K562 (cell line): ENCODE measurements at regions not wholly inside any gene's neighbourhood (a gene's known extent, or its start where the extent isn't known, plus 50 kb on each side); places are given as distances from the start of the nearest gene placed in this dataset.
A peak's percentile ranks its signal among the peaks of the same experiment; 100 is the strongest.

Source experiments
- ATAC-seq: fragments of 200-7000 bp; cut with Tn5 transposase; 3 replicates; pipeline ENCODE4 v1.9.1; 2020; ENCODE audit warnings: moderate library complexity
- BruUV-seq: library from RNA; stranded (reverse); fragments of 400-500 nt; replicated peaks from 2 replicates; lab custom pipeline; 2021; lab: Mats Ljungman, UMichigan
- CTCF ChIA-PET: fragments of 300-600 bp; formaldehyde crosslinking; extraction: SDS; loops from one replicate; lab custom pipeline; 2021; ENCODE audit warnings: low intra/inter-chr PET ratio; lab: Yijun Ruan, JAX
- POLR2A ChIA-PET: fragments of 300-600, 350-650 bp; sonication (Branson Sonifier 250); formaldehyde crosslinking; extraction: SDS; loops from one replicate; lab custom pipeline; 2021; ENCODE audit warnings: antibody characterized with exemption, inconsistent platforms; lab: Yijun Ruan, JAX
- DNase-seq, 4 experiments: peaks; one replicate each; pipeline versions ENCODE4 v3.0.0 to v3.0.0-alpha.2; 2011 to 2018; ENCODE audit warnings: low spot score in 3 of 4, mixed read lengths in 3 of 4; ENCODE audit errors: extremely low read depth in 1 of 4
- FAIRE-seq: peaks from 2 replicates; lab custom pipeline; 2011; peaks lifted over from hg19 to GRCh38; lab: Jason Lieb, UNC
- H2AFZ ChIP-seq: 2 replicates; pipeline ENCODE4 v1.6.0; 2011; ENCODE audit warnings: low read depth, low read length, control low read depth, inconsistent platforms
- H3K27ac ChIP-seq: fragments of 200-600 bp; 3 replicates; pipeline ENCODE4 v1.8.0; 2011; ENCODE audit warnings: low read depth, mild to moderate bottlenecking, control low read depth, inconsistent platforms, low read length, moderate library complexity, mixed read lengths; ENCODE audit errors: extremely low read depth
- H3K27me3 ChIP-seq, 2 experiments: fragments of 300-600 bp in 1 of 2; 2 replicates in 1 of 2; 3 replicates in 1 of 2; pipeline versions ENCODE4 v1.6.0 to v1.8.0; 2011; ENCODE audit warnings: inconsistent platforms in 2 of 2, low read length in 2 of 2, mild to moderate bottlenecking in 1 of 2, mixed read lengths in 1 of 2, moderate library complexity in 1 of 2; ENCODE audit not compliant: control insufficient read depth in 2 of 2, insufficient read depth in 2 of 2
- H3K36me3 ChIP-seq: fragments of 300-600 bp; 3 replicates; pipeline ENCODE4 v1.8.0; 2011; ENCODE audit warnings: mild to moderate bottlenecking, low read length, inconsistent platforms; ENCODE audit not compliant: control insufficient read depth, insufficient read depth
- H3K4me1 ChIP-seq, 2 experiments: fragments of 200-600 bp in 1 of 2; replicated peaks in 1 of 2; 2 replicates in 1 of 2; 3 replicates in 1 of 2; pipeline versions ENCODE4 v1.5.1 to v1.8.0; 2011; ENCODE audit warnings: inconsistent platforms in 2 of 2, low read length in 2 of 2, mild to moderate bottlenecking in 1 of 2, mixed read lengths in 1 of 2, moderate library complexity in 1 of 2; ENCODE audit not compliant: control insufficient read depth in 2 of 2, insufficient read depth in 2 of 2
- H3K4me2 ChIP-seq: 2 replicates; pipeline ENCODE4 v1.6.1; 2011; ENCODE audit warnings: low read length, control low read depth, inconsistent platforms, mixed read lengths; ENCODE audit not compliant: insufficient read depth
- H3K4me3 ChIP-seq: fragments of 200-600 bp; sonication (generic), shearing (Covaris generic); 2 replicates; pipeline ENCODE4 v1.5.1; 2016; ENCODE audit warnings: control low read depth, inconsistent platforms
- H3K79me2 ChIP-seq: fragments of 200-600 bp; 3 replicates; pipeline ENCODE4 v1.8.0; 2011; ENCODE audit warnings: low read length, inconsistent platforms; ENCODE audit not compliant: control insufficient read depth, insufficient read depth
- H3K9ac ChIP-seq, 2 experiments: 2 replicates each; pipeline versions ENCODE4 v1.6.0 to v1.6.1; 2011; ENCODE audit warnings: low read depth in 2 of 2, low read length in 2 of 2, control low read depth in 1 of 2, inconsistent platforms in 1 of 2, mild to moderate bottlenecking in 1 of 2, mixed read lengths in 1 of 2; ENCODE audit not compliant: insufficient read depth in 1 of 2
- H3K9me1 ChIP-seq: one replicate; pipeline ENCODE4 v1.6.0; 2011; ENCODE audit warnings: inconsistent platforms, mild to moderate bottlenecking, low read length, moderate library complexity; ENCODE audit not compliant: control insufficient read depth, insufficient read depth
- H3K9me3 ChIP-seq: replicated peaks from 2 replicates; pipeline ENCODE4 v1.5.1; 2011; ENCODE audit warnings: low read depth, low read length, inconsistent platforms; ENCODE audit not compliant: control insufficient read depth, insufficient read depth
- H4K20me1 ChIP-seq: replicated peaks from 2 replicates; pipeline ENCODE4 v1.6.1; 2011; ENCODE audit warnings: low read length, inconsistent platforms, mixed read lengths; ENCODE audit not compliant: control insufficient read depth, insufficient read depth
- CREB1 ChIP-seq, 2 experiments: sonication (generic) in 1 of 2; formaldehyde crosslinking in 1 of 2; IDR thresholded peaks; 2 replicates each; pipeline versions ENCODE4 v1.6.1 to v1.8.0; 2012 to 2022; ENCODE audit warnings: inconsistent platforms in 1 of 2, mild to moderate bottlenecking in 1 of 2, missing genetic modification reagents in 1 of 2, moderate library complexity in 1 of 2
- PHF21A ChIP-seq: fragments of 450-650 bp; IDR thresholded peaks from 2 replicates; pipeline ENCODE4 v1.6.1; 2017; ENCODE audit warnings: low read depth, borderline replicate concordance
- SP2 ChIP-seq: IDR thresholded peaks from 2 replicates; pipeline ENCODE4 v1.6.1; 2011; ENCODE audit warnings: mild to moderate bottlenecking, low read depth, low read length, moderate library complexity; ENCODE audit not compliant: poor library complexity, severe bottlenecking; ENCODE audit errors: extremely low read depth
- ZBTB12 ChIP-seq: fragments of 250-450 bp; sonication (Bioruptor Pico); IDR thresholded peaks from 2 replicates; pipeline ENCODE4 v1.4.0; 2020
- ZC3H4 ChIP-seq: sonication (generic); formaldehyde crosslinking; IDR thresholded peaks from 2 replicates; pipeline ENCODE4 v1.9.0; 2021; ENCODE audit warnings: missing genetic modification reagents, borderline replicate concordance
- ZFP36 ChIP-seq: fragments of 150-350 bp; IDR thresholded peaks from 2 replicates; pipeline ENCODE4 v1.6.1; 2018; ENCODE audit warnings: low read length, low read depth; ENCODE audit not compliant: partially characterized antibody
- ZNF586 ChIP-seq: fragments of 450-650 bp; formaldehyde crosslinking; conservative IDR thresholded peaks from 2 replicates; pipeline ENCODE4 v1.4.0; 2020; ENCODE audit warnings: mild to moderate bottlenecking, moderate library complexity
- WGBS: fragments of 100-300 bp; shearing (Covaris generic); methylation state at CpG from one replicate; pipeline ENCODE4 v1.1.6; 2016; ENCODE audit warnings: low coverage, mixed read lengths; ENCODE audit not compliant: insufficient coverage; ENCODE audit errors: missing lambda C conversion rate; 5-methylcytosine and 5-hydroxymethylcytosine counted together
- in situ Hi-C: fragments of 300-500 bp; cut with MboI; formaldehyde crosslinking; loops from 4 replicates; pipeline ENCODE4 v1.15.0; 2018; ENCODE audit warnings: inconsistent platforms, mixed read lengths
- intact Hi-C: fragments of 100-400 bp; cut with micrococcal nuclease; formaldehyde crosslinking; loops from 2 replicates; pipeline ENCODE4 v1.14.2; 2022
- TF ChIP-seq, protein P1 (sequence below): fragments of 150-350 bp; IDR thresholded peaks from 2 replicates; pipeline ENCODE4 v1.6.1; 2014; ENCODE audit warnings: low read depth, mild to moderate bottlenecking, low read length, borderline replicate concordance

DNA sequence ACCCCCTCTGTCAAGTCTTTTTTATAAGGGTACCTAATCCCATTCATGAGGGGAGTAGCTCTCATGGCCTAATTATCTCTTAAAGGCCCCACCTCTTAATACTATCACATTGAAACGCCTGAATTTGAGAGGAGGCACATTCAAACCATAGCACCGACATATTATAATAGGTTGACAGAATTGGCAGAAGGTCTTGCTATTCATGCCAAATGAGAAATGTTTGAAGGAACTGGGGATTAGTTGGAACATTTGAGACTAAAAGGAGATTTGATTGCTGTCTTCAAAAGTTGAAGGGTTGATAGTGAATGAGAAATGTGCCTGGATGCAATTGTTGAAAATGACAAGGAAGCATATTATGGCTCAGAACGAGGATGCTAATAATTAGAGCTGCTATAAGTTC, 331.1 kb downstream of the ATP23 start (continued):
- TF ChIP-seq ZNF586 (CRISPR knock-in tag) (no peak), CREB1 (IDR thresholded peaks at IDR 0.05) (no peak), CREB1 (CRISPR knock-in tag; IDR thresholded peaks at IDR 0.05) (no peak), ZC3H4 (CRISPR knock-in tag) (no peak), SP2 (no peak), PHF21A (no peak)

DNA sequence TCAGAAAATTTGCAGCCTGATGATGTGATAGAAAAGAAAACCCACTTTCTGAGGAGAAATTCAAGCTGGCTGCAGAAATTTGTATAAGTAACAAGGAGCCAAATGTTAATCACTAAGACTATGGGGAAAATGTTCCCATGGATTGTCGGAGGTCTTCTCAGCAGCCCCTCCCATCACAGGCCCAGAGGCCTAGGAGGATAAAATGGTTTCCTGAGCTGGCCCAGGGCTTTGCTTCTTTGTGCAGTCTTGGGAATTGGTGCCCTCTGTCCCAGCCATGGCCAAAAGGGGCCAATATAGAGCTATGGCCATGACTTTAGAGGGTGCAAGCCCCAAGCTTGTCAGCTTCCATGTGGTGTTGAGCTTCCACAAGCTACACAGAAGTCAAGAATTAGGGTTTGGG, 335.9 kb downstream of the ATP23 start:
- Histone ChIP-seq H3K4me2 (no peak overlapping the region), H3K36me3 (no peaks in the 10 kb centered on the region), H3K4me1 (no peaks in the 10 kb centered on the region), H4K20me1 (no peaks in the 10 kb centered on the region), H3K4me3 (no peak overlapping the region), H3K27me3 (no peaks in the 10 kb centered on the region), H2AFZ (no peak overlapping the region), H3K9me3 (no peaks in the 10 kb centered on the region), H3K27ac (no peak overlapping the region), H3K9ac (no peak overlapping the region), H3K79me2 (no peaks in the 10 kb centered on the region), H3K9me1 (no peaks in the 10 kb centered on the region)
- 0% methylated on average over 1 of the region's 1 CpG for WGBS
- CTCF ChIA-PET: no interaction called here
- in situ Hi-C loops: no loop called here
- intact Hi-C loops: no loop called here
- POLR2A ChIA-PET: interaction anchor here (0.8 kb wide), 1 partner anchor 16 kb away, joined by 4 read pairs; no protein-coding TSS in a partner anchor
- no TSS peak for BruUV-seq
- TF ChIP-seq ZBTB12 (CRISPR knock-in tag) (no peak), ZFP36 (peak; percentile 85)
- TF ChIP-seq, protein P1, sequence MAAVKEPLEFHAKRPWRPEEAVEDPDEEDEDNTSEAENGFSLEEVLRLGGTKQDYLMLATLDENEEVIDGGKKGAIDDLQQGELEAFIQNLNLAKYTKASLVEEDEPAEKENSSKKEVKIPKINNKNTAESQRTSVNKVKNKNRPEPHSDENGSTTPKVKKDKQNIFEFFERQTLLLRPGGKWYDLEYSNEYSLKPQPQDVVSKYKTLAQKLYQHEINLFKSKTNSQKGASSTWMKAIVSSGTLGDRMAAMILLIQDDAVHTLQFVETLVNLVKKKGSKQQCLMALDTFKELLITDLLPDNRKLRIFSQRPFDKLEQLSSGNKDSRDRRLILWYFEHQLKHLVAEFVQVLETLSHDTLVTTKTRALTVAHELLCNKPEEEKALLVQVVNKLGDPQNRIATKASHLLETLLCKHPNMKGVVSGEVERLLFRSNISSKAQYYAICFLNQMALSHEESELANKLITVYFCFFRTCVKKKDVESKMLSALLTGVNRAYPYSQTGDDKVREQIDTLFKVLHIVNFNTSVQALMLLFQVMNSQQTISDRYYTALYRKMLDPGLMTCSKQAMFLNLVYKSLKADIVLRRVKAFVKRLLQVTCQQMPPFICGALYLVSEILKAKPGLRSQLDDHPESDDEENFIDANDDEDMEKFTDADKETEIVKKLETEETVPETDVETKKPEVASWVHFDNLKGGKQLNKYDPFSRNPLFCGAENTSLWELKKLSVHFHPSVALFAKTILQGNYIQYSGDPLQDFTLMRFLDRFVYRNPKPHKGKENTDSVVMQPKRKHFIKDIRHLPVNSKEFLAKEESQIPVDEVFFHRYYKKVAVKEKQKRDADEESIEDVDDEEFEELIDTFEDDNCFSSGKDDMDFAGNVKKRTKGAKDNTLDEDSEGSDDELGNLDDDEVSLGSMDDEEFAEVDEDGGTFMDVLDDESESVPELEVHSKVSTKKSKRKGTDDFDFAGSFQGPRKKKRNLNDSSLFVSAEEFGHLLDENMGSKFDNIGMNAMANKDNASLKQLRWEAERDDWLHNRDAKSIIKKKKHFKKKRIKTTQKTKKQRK: peak; percentile 56; the same call in 1 of the 2 replicates
- FAIRE-seq (no peak), DNase-seq (peak in 1 of 4 experiments; percentile 1), ATAC-seq (no peak)
